Endothelial cell of umbilical vein (primary cell): ENCODE measurements at regions not wholly inside any gene's neighbourhood (a gene's known extent, or its start where the extent isn't known, plus 50 kb on each side); places are given as distances from the start of the nearest gene placed in this dataset.

Source experiments
- BruUV-seq: library from RNA; stranded (reverse); fragments of 400-500 nt; replicated peaks from 2 replicates; lab custom pipeline; 2021; lab: Mats Ljungman, UMichigan
- CTCF ChIA-PET: fragments of 300-600, 350-600 bp; sonication (Branson Sonifier 250); formaldehyde crosslinking; loops from one replicate; lab custom pipeline; 2021; ENCODE audit warnings: antibody characterized with exemption, inconsistent platforms; lab: Charles Lee
- POLR2A ChIA-PET: fragments of 300-600, 350-600 bp; sonication (Branson Sonifier 250); formaldehyde crosslinking; loops from one replicate; lab custom pipeline; 2021; ENCODE audit warnings: antibody characterized with exemption, inconsistent platforms; lab: Charles Lee
- DNase-seq: peaks from one replicate; pipeline ENCODE4 v3.0.0-alpha.2; 2011; ENCODE audit warnings: low read depth, low spot score
- FAIRE-seq: peaks from 2 replicates; lab custom pipeline; 2011; peaks lifted over from hg19 to GRCh38; lab: Jason Lieb, UNC
- H2AFZ ChIP-seq: 2 replicates; pipeline ENCODE4 v1.6.0; 2012; ENCODE audit warnings: low read depth, low read length, control low read depth, inconsistent platforms
- H3K27ac ChIP-seq: 2 replicates; pipeline ENCODE4 v1.5.1; 2011; ENCODE audit warnings: low read depth, mild to moderate bottlenecking, control low read depth, low read length, moderate library complexity; ENCODE audit not compliant: insufficient read depth
- H3K27me3 ChIP-seq, 2 experiments: 2 replicates each; pipeline versions ENCODE4 v1.6.0 to v1.6.1; 2011; ENCODE audit warnings: low read length in 2 of 2, mixed read lengths in 1 of 2; ENCODE audit not compliant: control insufficient read depth in 2 of 2, insufficient read depth in 2 of 2
- H3K36me3 ChIP-seq, 2 experiments: 2 replicates in 1 of 2; 3 replicates in 1 of 2; pipeline ENCODE4 v1.5.1; 2011; ENCODE audit warnings: low read length in 2 of 2, mild to moderate bottlenecking in 1 of 2, moderate library complexity in 1 of 2; ENCODE audit not compliant: control insufficient read depth in 2 of 2, insufficient read depth in 2 of 2; ENCODE audit errors: extremely low read depth in 1 of 2
- H3K4me1 ChIP-seq: 3 replicates; pipeline ENCODE4 v1.5.1; 2011; ENCODE audit warnings: mild to moderate bottlenecking, low read length; ENCODE audit not compliant: control insufficient read depth, insufficient read depth; ENCODE audit errors: extremely low read depth
- H3K4me2 ChIP-seq: 2 replicates; pipeline ENCODE4 v1.6.1; 2011; ENCODE audit warnings: low read length, control low read depth, mixed read lengths; ENCODE audit not compliant: insufficient read depth
- H3K4me3 ChIP-seq, 3 experiments: fragments of 200-600 bp in 1 of 3; sonication (generic), shearing (Covaris generic) in 1 of 3; replicated peaks in 1 of 3; 2 replicates each; pipeline ENCODE4 v1.5.1; 2011 to 2016; ENCODE audit warnings: control low read depth in 3 of 3, low read length in 3 of 3, mild to moderate bottlenecking in 2 of 3, inconsistent platforms in 1 of 3, low read depth in 1 of 3, moderate library complexity in 1 of 3; ENCODE audit not compliant: insufficient read depth in 1 of 3
- H3K79me2 ChIP-seq: 2 replicates; pipeline ENCODE4 v1.6.0; 2012; ENCODE audit warnings: low read length, inconsistent platforms; ENCODE audit not compliant: control insufficient read depth, insufficient read depth
- H3K9ac ChIP-seq: replicated peaks from 2 replicates; pipeline ENCODE3; 2011; ENCODE audit warnings: low read length, control low read depth; ENCODE audit not compliant: insufficient read depth; ENCODE audit errors: extremely low read depth
- H3K9me1 ChIP-seq: replicated peaks from 3 replicates; pipeline ENCODE4 v1.6.0; 2011; ENCODE audit warnings: mild to moderate bottlenecking, low read length; ENCODE audit not compliant: control insufficient read depth, insufficient read depth; ENCODE audit errors: extremely low read depth
- H3K9me3 ChIP-seq: replicated peaks from 2 replicates; pipeline ENCODE4 v1.5.1; 2012; ENCODE audit warnings: low read length, inconsistent platforms; ENCODE audit not compliant: control insufficient read depth, insufficient read depth
- H4K20me1 ChIP-seq: replicated peaks from 2 replicates; pipeline ENCODE3; 2011; ENCODE audit warnings: mild to moderate bottlenecking, low read length; ENCODE audit not compliant: control insufficient read depth, insufficient read depth; ENCODE audit errors: extremely low read depth
- CTCF ChIP-seq, 2 donors: IDR thresholded peaks; 1 replicate in 1 of 2; 2 replicates in 1 of 2; pipeline ENCODE4 v1.5.1; 2011; ENCODE audit warnings: low read length in 2 of 2, mild to moderate bottlenecking in 2 of 2, moderate library complexity in 2 of 2, control low read depth in 1 of 2, inconsistent platforms in 1 of 2, low read depth in 1 of 2; ENCODE audit not compliant: insufficient read depth in 1 of 2; ENCODE audit errors: extremely low read depth in 1 of 2
- EZH2 ChIP-seq: IDR thresholded peaks from 2 replicates; pipeline ENCODE4 v1.6.1; 2012; ENCODE audit warnings: borderline replicate concordance, low read depth, mild to moderate bottlenecking, moderate library complexity, low read length, inconsistent platforms; ENCODE audit not compliant: severe bottlenecking
- FOS ChIP-seq: IDR thresholded peaks from 2 replicates; pipeline ENCODE4 v1.6.1; 2011; ENCODE audit warnings: mild to moderate bottlenecking, low read length, moderate library complexity, borderline replicate concordance; ENCODE audit not compliant: insufficient read depth
- GATA2 ChIP-seq: IDR thresholded peaks from 2 replicates; pipeline ENCODE4 v1.7.0; 2011; ENCODE audit warnings: low read depth, mild to moderate bottlenecking, moderate library complexity, mixed read lengths, low read length; ENCODE audit not compliant: insufficient read length, insufficient read depth
- JUN ChIP-seq: IDR thresholded peaks from 2 replicates; pipeline ENCODE4 v1.6.1; 2011; ENCODE audit warnings: borderline replicate concordance, low read depth; ENCODE audit not compliant: insufficient read length, insufficient read depth
- MAX ChIP-seq: IDR thresholded peaks from 2 replicates; pipeline ENCODE4 v1.6.1; 2011; ENCODE audit not compliant: insufficient read depth, insufficient read length
- MYC ChIP-seq: IDR thresholded peaks from one replicate; pipeline ENCODE4 v1.6.1; 2011; ENCODE audit warnings: mild to moderate bottlenecking, low read depth, low read length
- POLR2A ChIP-seq: IDR thresholded peaks from 2 replicates; pipeline ENCODE4 v1.6.1; 2012; ENCODE audit warnings: low read depth, mild to moderate bottlenecking, control low read depth, low read length
- POLR2AphosphoS5 ChIP-seq: IDR thresholded peaks from 2 replicates; pipeline ENCODE4 v1.6.1; 2012; ENCODE audit warnings: low read depth, mild to moderate bottlenecking, control low read depth, low read length, moderate library complexity; ENCODE audit not compliant: insufficient read depth
- dilution Hi-C: fragments of 300-500 bp; cut with MboI; formaldehyde crosslinking; loops from one replicate; pipeline ENCODE4 v1.15.0; 2019; ENCODE audit warnings: low sequenced_read_pairs; ENCODE audit not compliant: extremely low pct_ligation_motif_present
- intact Hi-C: fragments of 100-400 bp; cut with micrococcal nuclease; formaldehyde crosslinking; loops from one replicate; pipeline ENCODE4 v1.10.0; 2022

- no peaks in the 10 kb centered on the region for H3K9me1 ChIP-seq
- intact Hi-C loops = no loop called here
- TF ChIP-seq JUN = no peak
- no peak for TF ChIP-seq GATA2
- no peak for TF ChIP-seq EZH2
- no peak for TF ChIP-seq POLR2A
- TF ChIP-seq MYC = no peak
- TF ChIP-seq MAX = no peak
- TF ChIP-seq FOS = no peak
- TF ChIP-seq CTCF (IDR thresholded peaks at IDR 0.05; ENCODE audit: extremely low read depth in 1 of 2, insufficient read depth in 1 of 2, low read depth in 1 of 2, low read length in 2 of 2) = no peak
- TF ChIP-seq POLR2AphosphoS5 = no peak
- H3K9ac ChIP-seq = no peak overlapping the region
- H3K9me3 ChIP-seq = peaks cover 7% of the 10 kb centered on the region
- H3K4me1 ChIP-seq = no peaks in the 10 kb centered on the region
- POLR2A ChIA-PET = no interaction called here
- no peak overlapping the region for H3K4me2 ChIP-seq
- no peak overlapping the region for H2AFZ ChIP-seq
- no peaks in the 10 kb centered on the region for H3K27me3 ChIP-seq
- CTCF ChIA-PET = no interaction called here
- H4K20me1 ChIP-seq = no peaks in the 10 kb centered on the region
- no peak for DNase-seq
- BruUV-seq = no TSS peak
- no peaks in the 10 kb centered on the region for H3K36me3 ChIP-seq
- H3K27ac ChIP-seq = no peak overlapping the region
- no peaks in the 10 kb centered on the region for H3K79me2 ChIP-seq
- H3K4me3 ChIP-seq = no peak overlapping the region
- no peak for FAIRE-seq
- dilution Hi-C loops = no loop called here
These were observed 353.9 kb upstream of the GYPC start for GRCh38 chr2:126302043-126302442.
